ENCODE measurements at regions not wholly inside any gene's neighbourhood (a gene's known extent, or its start where the extent isn't known, plus 50 kb on each side); places are given as distances from the start of the nearest gene placed in this dataset.

GRCh38 chr11:69355346-69355940 lies 61.5 kb downstream of the MYEOV start:
- H3K4me2 ChIP-seq = no peak overlapping the region
- H4K20me1 ChIP-seq = no peaks in the 10 kb centered on the region
- H3K4me3 ChIP-seq = no peak overlapping the region
- no peak overlapping the region for H3K9ac ChIP-seq
- H3K27me3 ChIP-seq = no peaks in the 10 kb centered on the region
- H3K27ac ChIP-seq = no peak overlapping the region
- TF ChIP-seq Cebpa-rat (IDR thresholded peaks at IDR 0.05) = no peak
- peaks cover 0 to 18% (median 6%) of the 10 kb centered on the region in 10 experiments; a peak in 14 of 20 replicates for H3K4me1 ChIP-seq
- H3K9me3 ChIP-seq (replicated peaks in 1 of 11) = peaks cover 13 to 20% (median 17%) of the 10 kb centered on the region in 11 experiments
- H3K36me3 ChIP-seq = no peaks in the 10 kb centered on the region; a peak in 1 of 22 replicates

- Histone ChIP-seq H3K4me1 (peaks cover 0 to 18% (median 9%) of the 10 kb centered on the region in 10 experiments; a peak in 16 of 20 replicates), H3K4me2 (no peak overlapping the region), H3K36me3 (no peaks in the 10 kb centered on the region; a peak in 1 of 22 replicates), H3K4me3 (no peak overlapping the region), H3K9me3 (replicated peaks in 1 of 11) (peaks cover 13 to 24% (median 21%) of the 10 kb centered on the region in 11 experiments), H3K27ac (no peak overlapping the region), H3K9ac (no peak overlapping the region), H4K20me1 (no peaks in the 10 kb centered on the region), H3K27me3 (no peaks in the 10 kb centered on the region)
- no peak for TF ChIP-seq Cebpa-rat (IDR thresholded peaks at IDR 0.05)
Measured at GRCh38 chr11:69355959-69356702, 62.2 kb downstream of the MYEOV start.

GRCh38 chr11:69356703-69357457 lies 62.9 kb downstream of the MYEOV start:
- TF ChIP-seq Cebpa-rat (IDR thresholded peaks at IDR 0.05) = no peak
- no peaks in the 10 kb centered on the region for H4K20me1 ChIP-seq
- no peak overlapping the region for H3K9ac ChIP-seq
- no peaks in the 10 kb centered on the region for H3K27me3 ChIP-seq
- H3K36me3 ChIP-seq = no peaks in the 10 kb centered on the region; a peak in 1 of 22 replicates
- peaks cover 0 to 20% (median 16%) of the 10 kb centered on the region in 10 experiments; a peak in 17 of 20 replicates for H3K4me1 ChIP-seq
- H3K4me2 ChIP-seq = no peak overlapping the region
- H3K9me3 ChIP-seq (replicated peaks in 1 of 11) = peaks cover 13 to 31% (median 22%) of the 10 kb centered on the region in 11 experiments
- H3K4me3 ChIP-seq = no peak overlapping the region
- no peak overlapping the region for H3K27ac ChIP-seq

DNA sequence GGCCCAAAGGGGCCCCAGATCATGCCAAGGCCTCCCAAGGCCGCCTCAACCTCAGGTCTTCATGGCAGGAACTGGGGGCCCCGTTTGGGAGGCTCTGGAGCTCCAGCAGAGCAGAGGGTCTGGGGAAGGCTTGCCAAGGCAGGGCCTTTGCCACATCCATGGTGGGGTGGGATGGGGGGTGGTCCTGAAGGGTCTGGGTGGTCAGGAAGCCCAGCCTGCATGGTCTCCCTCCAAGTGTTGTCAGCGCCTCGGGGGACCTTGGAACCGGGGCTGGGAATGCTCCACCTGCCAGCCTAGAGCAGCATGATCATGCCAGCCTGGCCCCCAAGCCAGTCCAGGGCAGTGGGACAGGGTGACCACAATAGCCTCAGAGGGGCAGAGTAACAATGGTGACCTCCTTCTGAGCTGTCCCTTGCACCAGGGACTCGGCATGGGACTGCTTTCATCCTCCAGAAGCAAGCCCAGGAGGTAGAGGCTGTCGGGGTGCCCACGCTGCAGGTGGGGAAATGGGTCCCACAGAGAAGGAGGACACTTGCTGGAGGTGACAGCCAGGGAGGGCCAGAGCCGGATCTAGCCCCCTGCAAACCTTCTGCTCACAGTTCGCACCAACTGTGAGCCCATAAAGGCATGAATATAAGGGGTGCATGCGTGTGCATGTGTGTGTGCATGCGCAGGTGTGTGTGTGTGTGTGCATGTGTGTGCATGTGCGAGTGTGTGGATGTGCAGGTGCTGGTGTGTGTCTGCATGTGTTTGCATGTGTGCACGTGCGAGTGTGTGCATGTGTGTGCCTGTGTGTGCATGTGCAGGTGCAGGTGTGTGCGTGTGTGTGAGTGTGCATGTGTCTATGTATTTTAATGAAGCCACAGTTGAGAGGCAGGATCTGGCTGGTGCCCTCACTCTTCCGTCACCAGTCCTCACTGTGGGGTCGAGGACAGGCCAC lies 63.8 kb downstream of the MYEOV start:
- Histone ChIP-seq H3K27me3 (no peaks in the 10 kb centered on the region), H3K9me3 (replicated peaks in 1 of 11) (peaks cover 13 to 31% (median 22%) of the 10 kb centered on the region in 11 experiments), H3K4me2 (no peak overlapping the region), H3K4me3 (no peak overlapping the region), H3K27ac (no peak overlapping the region), H3K9ac (no peak overlapping the region), H4K20me1 (no peaks in the 10 kb centered on the region), H3K4me1 (peaks cover 0 to 20% (median 12%) of the 10 kb centered on the region in 10 experiments; a peak in 17 of 20 replicates), H3K36me3 (no peaks in the 10 kb centered on the region; a peak in 1 of 22 replicates)
- no peak for TF ChIP-seq Cebpa-rat (IDR thresholded peaks at IDR 0.05)

GRCh38 chr11:69358398-69359020 lies 64.6 kb downstream of the MYEOV start:
- no peak for TF ChIP-seq Cebpa-rat (IDR thresholded peaks at IDR 0.05)
- Histone ChIP-seq H3K9me3 (replicated peaks in 1 of 11) (peaks cover 13 to 31% (median 22%) of the 10 kb centered on the region in 11 experiments), H3K36me3 (no peaks in the 10 kb centered on the region; a peak in 1 of 22 replicates), H3K4me3 (no peak overlapping the region), H3K4me2 (no peak overlapping the region), H3K9ac (no peak overlapping the region), H3K27me3 (no peaks in the 10 kb centered on the region), H4K20me1 (no peaks in the 10 kb centered on the region), H3K27ac (no peak overlapping the region), H3K4me1 (peaks cover 0 to 20% (median 7%) of the 10 kb centered on the region in 10 experiments; a peak in 13 of 20 replicates)

- Histone ChIP-seq H3K36me3 (no peaks in the 10 kb centered on the region; a peak in 1 of 22 replicates), H3K27ac (no peak overlapping the region), H3K9ac (no peak overlapping the region), H3K4me3 (no peak overlapping the region), H3K4me2 (no peak overlapping the region; a peak in 1 of 22 replicates), H4K20me1 (no peaks in the 10 kb centered on the region), H3K9me3 (replicated peaks in 1 of 11) (peaks cover 13 to 31% (median 22%) of the 10 kb centered on the region in 11 experiments), H3K4me1 (peaks cover 0 to 20% (median 6%) of the 10 kb centered on the region in 10 experiments; a peak in 10 of 20 replicates), H3K27me3 (no peaks in the 10 kb centered on the region)
- no peak for TF ChIP-seq Cebpa-rat (IDR thresholded peaks at IDR 0.05)
Measured at GRCh38 chr11:69359735-69360480, 66.0 kb downstream of the MYEOV start.

DNA sequence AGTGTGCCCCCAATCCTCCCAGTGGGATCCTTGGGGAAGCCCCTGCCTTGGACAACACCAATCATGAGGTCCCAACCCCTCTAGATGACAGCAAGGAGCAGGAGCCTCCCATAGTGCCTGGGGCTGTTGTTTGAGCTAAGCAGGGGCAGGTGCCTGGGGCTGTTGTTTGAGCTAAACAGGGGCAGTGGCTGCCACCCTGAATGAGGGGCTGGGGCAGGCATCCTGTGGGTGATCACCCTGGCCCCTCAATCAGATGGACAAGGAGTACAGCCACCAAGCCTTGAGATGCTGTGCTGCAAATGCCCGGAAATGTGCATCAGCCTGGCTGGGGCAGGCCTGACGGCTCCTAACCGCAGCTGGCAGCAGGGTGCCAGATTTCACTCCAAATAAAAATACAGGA lies 66.7 kb downstream of the MYEOV start:
- H3K4me3 ChIP-seq = no peak overlapping the region
- H3K36me3 ChIP-seq = no peaks in the 10 kb centered on the region; a peak in 1 of 22 replicates
- TF ChIP-seq Cebpa-rat (IDR thresholded peaks at IDR 0.05) = no peak
- H3K9ac ChIP-seq = no peak overlapping the region
- H4K20me1 ChIP-seq = no peaks in the 10 kb centered on the region
- H3K4me2 ChIP-seq = peak overlapping the region in 5 of 11 experiments; percentile 4 to 33 (median 7); a peak in 4 of 22 replicates
- H3K27ac ChIP-seq = no peak overlapping the region
- H3K9me3 ChIP-seq (replicated peaks in 1 of 11) = peaks cover 13 to 31% (median 22%) of the 10 kb centered on the region in 11 experiments
- peaks cover 0 to 20% (median 6%) of the 10 kb centered on the region in 10 experiments; a peak in 10 of 20 replicates for H3K4me1 ChIP-seq
- H3K27me3 ChIP-seq = no peaks in the 10 kb centered on the region

Data from BLaER1 treated with 17β-estradiol and CSF1 and Interleukin-3, amounts not matched to agents 10 nM and 100 nM (cell line).